ENCODE measurements at regions not wholly inside any gene's neighbourhood (a gene's known extent, or its start where the extent isn't known, plus 50 kb on each side); places are given as distances from the start of the nearest gene placed in this dataset.

DNA sequence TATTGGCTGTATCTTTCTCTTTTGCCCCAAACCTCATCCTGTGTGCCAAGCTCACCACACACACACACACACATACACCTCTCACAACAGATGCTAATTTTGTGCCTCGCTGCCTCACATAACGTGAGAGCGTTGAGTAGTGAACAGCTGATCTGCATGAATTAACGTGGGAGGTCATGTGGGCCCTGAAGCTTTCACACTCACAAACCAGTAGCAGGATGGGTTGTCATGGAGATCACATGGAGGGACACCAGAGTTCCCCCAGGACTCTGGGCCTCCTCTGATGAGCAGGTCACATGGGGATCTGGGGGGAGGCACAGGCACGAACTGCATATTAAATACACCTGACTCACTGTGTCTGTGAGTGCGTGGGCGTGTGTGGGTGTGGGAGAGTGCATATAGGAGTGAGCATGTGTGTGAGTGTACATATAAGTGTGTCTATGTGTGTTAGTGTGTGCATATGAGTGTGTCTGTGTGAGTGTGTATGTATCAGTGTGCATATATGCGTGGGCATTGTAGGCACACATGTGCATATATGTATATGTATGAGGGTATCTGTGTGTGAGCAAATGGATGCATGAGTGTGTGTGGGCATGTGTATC lies 62.7 kb upstream of the SULF2 start:
- TF ChIP-seq ZNF274 (IDR thresholded peaks at IDR 0.05; ENCODE audit: low read depth, low read length) (no peak), YY1 (IDR thresholded peaks at IDR 0.05; ENCODE audit: insufficient read depth, insufficient read length) (no peak), SUZ12 (IDR thresholded peaks at IDR 0.05; ENCODE audit: extremely low read depth, insufficient read depth, insufficient read length) (no peak)
